Natural killer cell (primary cell): ENCODE measurements at regions not wholly inside any gene's neighbourhood (a gene's known extent, or its start where the extent isn't known, plus 50 kb on each side); places are given as distances from the start of the nearest gene placed in this dataset.

Source experiments
- ATAC-seq, 3 donors: fragments of 150-1000 bp in 2 of 3; fragments of 200-7000 bp in 1 of 3; cut with Tn5 transposase; 1 replicate in 1 of 3; 2 replicates in 2 of 3; pipeline ENCODE4 v1.10.0; 2021; ENCODE audit warnings: mild to moderate bottlenecking in 2 of 3, moderate library complexity in 2 of 3
- DNase-seq, 2 donors: peaks; one replicate each; pipeline versions ENCODE4 v3.0.0 to v3.0.0-alpha.2; 2013 to 2021; ENCODE audit warnings: mixed read lengths in 1 of 2
- H3K27ac ChIP-seq: one replicate; pipeline ENCODE4 v1.5.1; 2013; ENCODE audit warnings: mild to moderate bottlenecking, low read length
- H3K27me3 ChIP-seq: one replicate; pipeline ENCODE4 v1.6.1; 2013; ENCODE audit warnings: low read length; ENCODE audit not compliant: control insufficient read depth, insufficient read depth
- H3K36me3 ChIP-seq: one replicate; pipeline ENCODE4 v1.6.1; 2013; ENCODE audit warnings: low read length; ENCODE audit not compliant: control insufficient read depth, insufficient read depth
- H3K4me1 ChIP-seq: one replicate; pipeline ENCODE4 v1.6.1; 2013; ENCODE audit warnings: low read length; ENCODE audit not compliant: control insufficient read depth, insufficient read depth
- H3K4me3 ChIP-seq: one replicate; pipeline ENCODE4 v1.5.1; 2013; ENCODE audit warnings: low read length
- H3K9me3 ChIP-seq: one replicate; pipeline ENCODE4 v1.6.1; 2013; ENCODE audit warnings: low read length; ENCODE audit not compliant: control insufficient read depth, insufficient read depth
- H3K27ac Mint-ChIP-seq, 2 donors: one replicate each; pipeline ENCODE4 v1.8.0; 2022; ENCODE audit warnings: mild to moderate bottlenecking in 2 of 2, mixed read lengths in 2 of 2, moderate library complexity in 1 of 2
- H3K27me3 Mint-ChIP-seq, 2 donors: one replicate each; pipeline ENCODE4 v1.8.0; 2022; ENCODE audit warnings: low read depth in 2 of 2, mixed read lengths in 2 of 2
- H3K36me3 Mint-ChIP-seq: one replicate; pipeline ENCODE4 v1.8.0; 2022; ENCODE audit warnings: mixed read lengths
- H3K4me1 Mint-ChIP-seq, 2 donors: one replicate each; pipeline ENCODE4 v1.8.0; 2022; ENCODE audit warnings: mixed read lengths in 2 of 2
- H3K4me3 Mint-ChIP-seq: one replicate; pipeline ENCODE4 v1.8.0; 2022; ENCODE audit warnings: mild to moderate bottlenecking, moderate library complexity, mixed read lengths
- H3K9me3 Mint-ChIP-seq, 2 donors: one replicate each; pipeline ENCODE4 v1.8.0; 2022; ENCODE audit warnings: mixed read lengths in 2 of 2
- CTCF ChIP-seq: fragments of 200-600 bp; IDR thresholded peaks from one replicate; pipeline ENCODE4 v1.8.0; 2022; ENCODE audit warnings: antibody characterized with exemption
- WGBS: methylation state at CpG from one replicate; pipeline ENCODE4 v1.1.7; 2013; ENCODE audit warnings: missing lambda C conversion rate; ENCODE audit not compliant: insufficient coverage; 5-methylcytosine and 5-hydroxymethylcytosine counted together
- intact Hi-C: fragments of 100-400 bp; cut with micrococcal nuclease; formaldehyde crosslinking; loops from one replicate; pipeline ENCODE4 v1.14.2; 2022

- intact Hi-C loops = no loop called here
- 67% methylated on average over 1 of the region's 1 CpG for WGBS
Measured at GRCh38 chr3:106962993-106963392, 414.2 kb upstream of the CCDC54 start.

DNA sequence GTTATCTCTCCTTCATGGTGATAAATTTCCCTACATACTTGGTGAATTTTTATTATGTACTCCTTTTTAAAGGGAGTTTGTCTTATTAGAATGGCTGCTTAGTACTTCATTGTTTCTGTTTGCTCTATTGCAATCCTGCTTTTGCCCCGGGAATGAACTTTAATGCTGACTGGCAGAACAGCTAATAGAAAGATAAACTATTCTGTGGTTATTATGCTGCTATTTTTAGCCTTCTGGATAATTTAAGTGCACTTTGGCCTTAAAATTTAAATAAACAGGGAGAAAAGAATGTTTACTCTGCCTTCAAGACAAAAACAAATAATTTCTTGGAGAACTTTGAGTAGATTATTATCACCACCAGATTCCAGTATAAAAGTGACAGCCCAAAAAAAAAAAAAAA lies 413.8 kb upstream of the CCDC54 start:
- H3K9me3 ChIP-seq = no peaks in the 10 kb centered on the region
- intact Hi-C loops = no loop called here

More at GRCh38 chr3:106962993-106963392, 414.2 kb upstream of the CCDC54 start:
- DNase-seq (no peak), ATAC-seq (no peak)
- Histone ChIP-seq H3K27ac (no peak overlapping the region), H3K9me3 (no peaks in the 10 kb centered on the region), H3K4me3 (no peak overlapping the region), H3K27me3 (no peaks in the 10 kb centered on the region), H3K4me1 (no peaks in the 10 kb centered on the region), H3K36me3 (no peaks in the 10 kb centered on the region)
- H3K27ac Mint-ChIP-seq = no peak overlapping the region
- H3K27me3 Mint-ChIP-seq = no peaks in the 10 kb centered on the region
- no peaks in the 10 kb centered on the region for H3K4me1 Mint-ChIP-seq
- no peak overlapping the region for H3K4me3 Mint-ChIP-seq
- no peaks in the 10 kb centered on the region for H3K36me3 Mint-ChIP-seq
- no peak for TF ChIP-seq CTCF
- peaks cover 0 to 4% of the 10 kb centered on the region in 2 donors for H3K9me3 Mint-ChIP-seq

GRCh38 chr3:106965307-106965706 lies 411.9 kb upstream of the CCDC54 start:
- H3K27ac Mint-ChIP-seq = no peak overlapping the region
- 84% methylated on average over 3 of the region's 3 CpGs for WGBS

More for the DNA sequence above, 413.8 kb upstream of the CCDC54 start:
- Mint-ChIP-seq H3K9me3 (peaks cover 0 to 4% of the 10 kb centered on the region in 2 donors), H3K27ac (no peak overlapping the region), H3K4me1 (no peaks in the 10 kb centered on the region), H3K36me3 (no peaks in the 10 kb centered on the region), H3K27me3 (no peaks in the 10 kb centered on the region), H3K4me3 (no peak overlapping the region)
- Histone ChIP-seq H3K27me3 (no peaks in the 10 kb centered on the region), H3K36me3 (no peaks in the 10 kb centered on the region), H3K4me3 (no peak overlapping the region), H3K27ac (no peak overlapping the region), H3K4me1 (no peaks in the 10 kb centered on the region)
- no peak for TF ChIP-seq CTCF
- ATAC-seq (no peak), DNase-seq (no peak)
- WGBS = 20% methylated on average over 1 of the region's 1 CpG

More at GRCh38 chr3:106965307-106965706, 411.9 kb upstream of the CCDC54 start:
- H3K36me3 ChIP-seq = no peaks in the 10 kb centered on the region
- no peaks in the 10 kb centered on the region for H3K4me1 Mint-ChIP-seq
- no peaks in the 10 kb centered on the region for H3K4me1 ChIP-seq
- TF ChIP-seq CTCF = no peak
- no peaks in the 10 kb centered on the region for H3K9me3 ChIP-seq
- intact Hi-C loops = no loop called here
- H3K4me3 Mint-ChIP-seq = no peak overlapping the region
- no peak for ATAC-seq
- DNase-seq = no peak
- no peaks in the 10 kb centered on the region for H3K36me3 Mint-ChIP-seq
- no peaks in the 10 kb centered on the region for H3K27me3 Mint-ChIP-seq
- no peaks in the 10 kb centered on the region for H3K27me3 ChIP-seq
- H3K4me3 ChIP-seq = no peak overlapping the region
- no peak overlapping the region for H3K27ac ChIP-seq
- peaks cover 0 to 4% of the 10 kb centered on the region in 2 donors for H3K9me3 Mint-ChIP-seq
